CD14-positive monocyte (primary cell): ENCODE measurements at regions not wholly inside any gene's neighbourhood (a gene's known extent, or its start where the extent isn't known, plus 50 kb on each side); places are given as distances from the start of the nearest gene placed in this dataset.

Source experiments
- DNase-seq, 3 donors: peaks; one replicate each; pipeline ENCODE4 v3.0.0-alpha.2; 2011 to 2022
- H2AFZ ChIP-seq: 2 replicates; pipeline ENCODE4 v1.6.0; 2012; ENCODE audit warnings: mild to moderate bottlenecking, low read depth, low read length, inconsistent platforms; ENCODE audit not compliant: insufficient read depth, poor library complexity, severe bottlenecking
- H3K27ac ChIP-seq, 2 donors: 1 replicate in 1 of 2; 2 replicates in 1 of 2; pipeline ENCODE4 v1.5.1; 2012 to 2013; ENCODE audit warnings: low read length in 2 of 2, control low read depth in 1 of 2, inconsistent platforms in 1 of 2, low read depth in 1 of 2, mild to moderate bottlenecking in 1 of 2
- H3K27me3 ChIP-seq, 2 donors: one replicate each; pipeline versions ENCODE4 v1.6.0 to v1.6.1; 2011 to 2013; ENCODE audit warnings: low read length in 2 of 2; ENCODE audit not compliant: control insufficient read depth in 2 of 2, insufficient read depth in 2 of 2
- H3K36me3 ChIP-seq, 2 donors: replicated peaks in 1 of 2; 1 replicate in 1 of 2; 2 replicates in 1 of 2; pipeline versions ENCODE4 v1.5.1 to v1.6.1; 2012 to 2013; ENCODE audit warnings: low read length in 2 of 2, control low read depth in 1 of 2, inconsistent platforms in 1 of 2, mild to moderate bottlenecking in 1 of 2; ENCODE audit not compliant: insufficient read depth in 2 of 2, control insufficient read depth in 1 of 2
- H3K4me1 ChIP-seq, 2 donors: 1 replicate in 1 of 2; 2 replicates in 1 of 2; pipeline versions ENCODE4 v1.5.1 to v1.6.1; 2012 to 2013; ENCODE audit warnings: low read length in 2 of 2, control low read depth in 1 of 2, inconsistent platforms in 1 of 2, mild to moderate bottlenecking in 1 of 2, moderate library complexity in 1 of 2; ENCODE audit not compliant: insufficient read depth in 2 of 2, control insufficient read depth in 1 of 2
- H3K4me2 ChIP-seq: replicated peaks from 2 replicates; pipeline ENCODE3; 2012; ENCODE audit warnings: low read length, moderate library complexity, mild to moderate bottlenecking; ENCODE audit not compliant: poor library complexity, severe bottlenecking; ENCODE audit errors: extremely low read depth
- H3K4me3 ChIP-seq, 3 experiments: fragments of 200-600 bp in 1 of 3; sonication (generic) in 1 of 3; replicated peaks in 1 of 3; 1 replicate in 2 of 3; 2 replicates in 1 of 3; pipeline ENCODE4 v1.5.1; 2011 to 2013; ENCODE audit warnings: low read length in 3 of 3, mild to moderate bottlenecking in 3 of 3, control low read depth in 2 of 3, low read depth in 2 of 3, inconsistent platforms in 1 of 3, moderate library complexity in 1 of 3
- H3K79me2 ChIP-seq: 2 replicates; pipeline ENCODE4 v1.6.0; 2012; ENCODE audit warnings: mild to moderate bottlenecking, control low read depth, inconsistent platforms, low read length, moderate library complexity; ENCODE audit not compliant: insufficient read depth
- H3K9ac ChIP-seq: 2 replicates; pipeline ENCODE4 v1.6.0; 2017; ENCODE audit warnings: low read length, mild to moderate bottlenecking; ENCODE audit not compliant: insufficient read depth, poor library complexity, severe bottlenecking
- H3K9me3 ChIP-seq, 2 donors: replicated peaks in 1 of 2; 1 replicate in 1 of 2; 2 replicates in 1 of 2; pipeline versions ENCODE4 v1.5.1 to v1.6.1; 2012 to 2013; ENCODE audit warnings: low read length in 2 of 2, control low read depth in 1 of 2; ENCODE audit not compliant: control insufficient read depth in 1 of 2, insufficient read depth in 1 of 2
- H4K20me1 ChIP-seq: 2 replicates; pipeline ENCODE4 v1.6.0; 2012; ENCODE audit warnings: mild to moderate bottlenecking, low read length, control low read depth, moderate library complexity; ENCODE audit not compliant: insufficient read depth
- H3K27ac Mint-ChIP-seq, 7 donors: one replicate each; pipeline ENCODE4 v1.8.0; 2020; ENCODE audit warnings: mild to moderate bottlenecking in 7 of 7, mixed read lengths in 7 of 7, moderate library complexity in 6 of 7, inconsistent platforms in 2 of 7
- H3K27me3 Mint-ChIP-seq, 3 donors: one replicate each; pipeline ENCODE4 v1.8.0; 2021 to 2022; ENCODE audit warnings: low read depth in 3 of 3, mild to moderate bottlenecking in 3 of 3, mixed read lengths in 3 of 3, moderate library complexity in 3 of 3, inconsistent platforms in 1 of 3
- H3K36me3 Mint-ChIP-seq, 2 donors: one replicate each; pipeline ENCODE4 v1.8.0; 2020; ENCODE audit warnings: mixed read lengths in 2 of 2, inconsistent platforms in 1 of 2, mild to moderate bottlenecking in 1 of 2
- H3K4me1 Mint-ChIP-seq: one replicate; pipeline ENCODE4 v1.8.0; 2020; ENCODE audit warnings: mild to moderate bottlenecking, mixed read lengths
- H3K4me3 Mint-ChIP-seq, 2 donors: one replicate each; pipeline ENCODE4 v1.8.0; 2020; ENCODE audit warnings: mild to moderate bottlenecking in 2 of 2, mixed read lengths in 2 of 2, moderate library complexity in 1 of 2
- H3K9me3 Mint-ChIP-seq, 7 donors: one replicate each; pipeline ENCODE4 v1.8.0; 2020 to 2022; ENCODE audit warnings: mixed read lengths in 7 of 7, mild to moderate bottlenecking in 6 of 7, moderate library complexity in 6 of 7, inconsistent platforms in 2 of 7
- WGBS: methylation state at CpG from one replicate; pipeline ENCODE4 v1.1.5; 2013; ENCODE audit warnings: missing lambda C conversion rate; ENCODE audit not compliant: insufficient coverage; 5-methylcytosine and 5-hydroxymethylcytosine counted together
- intact Hi-C, 2 donors: fragments of 100-400 bp; cut with micrococcal nuclease; formaldehyde crosslinking; loops; one replicate each; pipeline versions ENCODE4 v1.15.0 to v1.15.1; 2023
- TF ChIP-seq, protein P1 (sequence below): fragments of 200-600 bp; IDR thresholded peaks from one replicate; pipeline ENCODE4 v1.8.0; 2022; ENCODE audit warnings: antibody characterized with exemption, mild to moderate bottlenecking

DNA sequence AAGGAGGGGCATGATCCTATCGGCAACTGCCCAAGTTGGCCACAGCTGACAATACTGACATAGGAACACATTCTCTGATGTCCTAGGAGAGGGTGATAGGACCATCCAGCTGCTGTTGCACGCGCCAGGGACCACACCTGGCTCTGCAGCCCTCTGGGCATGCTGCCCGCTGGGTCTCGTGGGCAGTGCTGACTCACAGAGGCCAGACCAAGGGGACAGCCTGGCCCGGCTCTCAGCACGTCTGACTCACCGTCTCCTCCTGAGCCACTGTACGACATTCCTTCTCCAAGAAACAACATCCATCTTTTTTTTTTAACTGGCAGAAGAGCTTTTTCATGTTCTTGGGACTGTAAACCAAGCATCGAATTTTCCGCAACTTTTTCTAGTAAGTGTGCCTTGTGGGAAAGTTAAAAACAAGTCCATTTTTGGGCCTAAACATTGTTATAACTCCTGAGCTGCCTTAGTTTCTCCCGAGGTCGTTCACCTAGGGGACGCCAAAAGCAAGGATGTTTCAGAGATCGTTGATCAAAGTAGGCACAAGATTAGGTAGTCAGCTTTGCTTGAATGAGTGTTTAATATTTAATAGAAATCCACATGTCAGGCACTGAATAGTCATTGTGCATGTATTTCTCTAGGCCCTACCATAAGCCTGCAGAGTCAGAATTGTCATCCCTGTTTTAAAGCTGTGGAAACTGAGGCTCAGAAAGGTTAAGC lies 100.3 kb downstream of the TTC32 start:
- Mint-ChIP-seq H3K36me3 (no peaks in the 10 kb centered on the region), H3K9me3 (peaks cover 0 to 8% (median 2%) of the 10 kb centered on the region in 7 donors), H3K4me3 (no peak overlapping the region), H3K4me1 (no peaks in the 10 kb centered on the region), H3K27ac (no peak overlapping the region), H3K27me3 (peaks cover 6 to 9% (median 7%) of the 10 kb centered on the region in 3 donors)
- TF ChIP-seq, protein P1, sequence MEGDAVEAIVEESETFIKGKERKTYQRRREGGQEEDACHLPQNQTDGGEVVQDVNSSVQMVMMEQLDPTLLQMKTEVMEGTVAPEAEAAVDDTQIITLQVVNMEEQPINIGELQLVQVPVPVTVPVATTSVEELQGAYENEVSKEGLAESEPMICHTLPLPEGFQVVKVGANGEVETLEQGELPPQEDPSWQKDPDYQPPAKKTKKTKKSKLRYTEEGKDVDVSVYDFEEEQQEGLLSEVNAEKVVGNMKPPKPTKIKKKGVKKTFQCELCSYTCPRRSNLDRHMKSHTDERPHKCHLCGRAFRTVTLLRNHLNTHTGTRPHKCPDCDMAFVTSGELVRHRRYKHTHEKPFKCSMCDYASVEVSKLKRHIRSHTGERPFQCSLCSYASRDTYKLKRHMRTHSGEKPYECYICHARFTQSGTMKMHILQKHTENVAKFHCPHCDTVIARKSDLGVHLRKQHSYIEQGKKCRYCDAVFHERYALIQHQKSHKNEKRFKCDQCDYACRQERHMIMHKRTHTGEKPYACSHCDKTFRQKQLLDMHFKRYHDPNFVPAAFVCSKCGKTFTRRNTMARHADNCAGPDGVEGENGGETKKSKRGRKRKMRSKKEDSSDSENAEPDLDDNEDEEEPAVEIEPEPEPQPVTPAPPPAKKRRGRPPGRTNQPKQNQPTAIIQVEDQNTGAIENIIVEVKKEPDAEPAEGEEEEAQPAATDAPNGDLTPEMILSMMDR, result no peak
- no peak overlapping the region for H3K4me3 ChIP-seq
- H3K9ac ChIP-seq, result no peak overlapping the region
- no peaks in the 10 kb centered on the region for H4K20me1 ChIP-seq
- no peaks in the 10 kb centered on the region for H3K27me3 ChIP-seq
- no peaks in the 10 kb centered on the region for H3K79me2 ChIP-seq
- intact Hi-C loops, result no loop called here
- DNase-seq, result no peak
- H3K27ac ChIP-seq, result no peak overlapping the region
- WGBS, result 91% methylated on average over 14 of the region's 15 CpGs
- no peak overlapping the region for H3K4me2 ChIP-seq
- H3K36me3 ChIP-seq, result no peaks in the 10 kb centered on the region
- H2AFZ ChIP-seq, result no peak overlapping the region
- H3K9me3 ChIP-seq, result peaks cover 0 to 6% of the 10 kb centered on the region in 2 donors
- no peaks in the 10 kb centered on the region for H3K4me1 ChIP-seq

DNA sequence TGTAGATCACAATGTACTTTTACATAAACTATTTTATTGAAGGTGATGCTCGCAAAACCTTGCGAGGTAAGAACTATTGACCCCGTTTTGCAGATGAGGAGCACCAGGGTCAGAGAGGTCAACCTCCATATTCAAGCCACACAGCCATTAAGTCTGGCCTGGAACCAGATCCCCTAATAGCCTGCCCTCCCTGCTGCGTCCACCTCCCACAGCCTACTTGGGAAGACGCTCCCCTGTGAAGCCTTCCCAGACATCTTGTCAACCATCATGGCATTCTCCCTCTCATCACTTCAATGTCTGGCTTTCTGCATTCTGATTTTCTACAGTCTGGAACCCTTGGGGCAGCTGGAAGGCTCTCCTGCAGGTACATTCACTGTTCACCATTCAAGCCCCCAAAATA lies 101.0 kb downstream of the TTC32 start:
- no peak overlapping the region for H3K27ac ChIP-seq
- Mint-ChIP-seq H3K4me3 (no peak overlapping the region), H3K27me3 (peaks cover 4 to 7% (median 7%) of the 10 kb centered on the region in 3 donors), H3K9me3 (peaks cover 0 to 8% (median 2%) of the 10 kb centered on the region in 7 donors), H3K27ac (no peak overlapping the region), H3K36me3 (no peaks in the 10 kb centered on the region), H3K4me1 (no peaks in the 10 kb centered on the region)
- intact Hi-C loops, result no loop called here
- no peak overlapping the region for H3K9ac ChIP-seq
- H3K4me3 ChIP-seq, result no peak overlapping the region
- H3K36me3 ChIP-seq, result no peaks in the 10 kb centered on the region
- no peak overlapping the region for H3K4me2 ChIP-seq
- H3K9me3 ChIP-seq, result peaks cover 0 to 6% of the 10 kb centered on the region in 2 donors
- TF ChIP-seq, protein P1, result no peak
- DNase-seq, result no peak
- H4K20me1 ChIP-seq, result no peaks in the 10 kb centered on the region
- no peaks in the 10 kb centered on the region for H3K4me1 ChIP-seq
- no peak overlapping the region for H2AFZ ChIP-seq
- no peaks in the 10 kb centered on the region for H3K79me2 ChIP-seq
- 98% methylated on average over 4 of the region's 5 CpGs for whole genome bisulfite sequencing
- no peaks in the 10 kb centered on the region for H3K27me3 ChIP-seq
